HCT116 (cell line): ENCODE measurements at regions not wholly inside any gene's neighbourhood (a gene's known extent, or its start where the extent isn't known, plus 50 kb on each side); places are given as distances from the start of the nearest gene placed in this dataset.

Experiments
- ATAC-seq: fragments of 200-7000 bp; cut with Tn5 transposase; 2 replicates; pipeline ENCODE4 v1.9.1; 2020; ENCODE audit warnings: mild to moderate bottlenecking, moderate library complexity
- BruUV-seq: library from RNA; stranded (reverse); fragments of 400-500 nt; replicated peaks from 2 replicates; lab custom pipeline; 2021; lab: Mats Ljungman, UMichigan
- CTCF ChIA-PET: fragments of 300-600 bp; sonication (Branson Sonifier 250); formaldehyde crosslinking; loops from one replicate; lab custom pipeline; 2021; ENCODE audit warnings: antibody characterized with exemption; lab: Charles Lee
- POLR2A ChIA-PET: fragments of 300-600, 350-600 bp; sonication (Branson Sonifier 250); formaldehyde crosslinking; loops from one replicate; lab custom pipeline; 2021; ENCODE audit warnings: antibody characterized with exemption; lab: Charles Lee
- RAD21 ChIA-PET, 2 experiments: fragments of 300-600 bp; sonication (Branson Sonifier 250); formaldehyde crosslinking; loops; one replicate each; lab custom pipeline; 2023; ENCODE audit warnings: low total read pairs in 2 of 2; ENCODE audit not compliant: uncharacterized antibody in 2 of 2, unreplicated experiment in 2 of 2, low non-redundant PET in 1 of 2; lab: Charles Lee
- DNase-seq: peaks from one replicate; pipeline ENCODE4 v3.0.0-alpha.2; 2010; ENCODE audit warnings: low read depth, low spot score
- H2AFZ ChIP-seq: fragments of 200-600 bp; shearing (Covaris generic), sonication (generic); 2 replicates; pipeline ENCODE4 v1.6.1; 2017; ENCODE audit warnings: low read depth, mixed run types, mixed read lengths, antibody characterized with exemption, low read length; ENCODE audit not compliant: poor library complexity, severe bottlenecking
- H3K27ac ChIP-seq: 2 replicates; pipeline ENCODE4 v1.5.1; 2012; ENCODE audit warnings: low read depth, low read length
- H3K27me3 ChIP-seq: fragments of 200-600 bp; sonication (generic); 2 replicates; pipeline ENCODE4 v1.6.1; 2016; ENCODE audit warnings: mixed run types, low read length, mixed read lengths; ENCODE audit not compliant: insufficient read depth
- H3K36me3 ChIP-seq, 2 experiments: fragments of 200-500 bp in 1 of 2; fragments of 200-600 bp in 1 of 2; sonication (Bioruptor generic) in 1 of 2; sonication (generic) in 1 of 2; 2 replicates each; pipeline versions ENCODE4 v1.5.1 to v1.6.1; 2014 to 2016; ENCODE audit warnings: low read length in 2 of 2, inconsistent platforms in 1 of 2, mixed read lengths in 1 of 2, mixed run types in 1 of 2; ENCODE audit not compliant: insufficient read depth in 2 of 2, control insufficient read depth in 1 of 2
- H3K4me1 ChIP-seq, 2 experiments: fragments of 200-600 bp in 1 of 2; sonication (generic) in 1 of 2; 2 replicates each; pipeline versions ENCODE4 v1.5.1 to v1.6.1; 2012 to 2017; ENCODE audit warnings: low read length in 2 of 2, inconsistent platforms in 1 of 2, mild to moderate bottlenecking in 1 of 2, mixed read lengths in 1 of 2, mixed run types in 1 of 2, moderate library complexity in 1 of 2; ENCODE audit not compliant: insufficient read depth in 2 of 2, control insufficient read depth in 1 of 2
- H3K4me2 ChIP-seq: fragments of 200-600 bp; sonication (generic); 2 replicates; pipeline ENCODE4 v1.6.1; 2017; ENCODE audit warnings: mixed run types, low read length, mixed read lengths
- H3K4me3 ChIP-seq, 2 experiments: fragments of 200-600 bp in 1 of 2; sonication (generic) in 1 of 2; replicated peaks in 1 of 2; 2 replicates each; pipeline ENCODE4 v1.5.1; 2011 to 2016; ENCODE audit warnings: low read length in 2 of 2, control low read depth in 1 of 2, low read depth in 1 of 2, mild to moderate bottlenecking in 1 of 2, mixed read lengths in 1 of 2, mixed run types in 1 of 2
- H3K79me2 ChIP-seq: fragments of 200-600 bp; sonication (generic); 2 replicates; pipeline ENCODE4 v1.6.1; 2017; ENCODE audit warnings: mild to moderate bottlenecking, mixed run types, low read length, moderate library complexity, mixed read lengths; ENCODE audit not compliant: insufficient read depth
- H3K9ac ChIP-seq: fragments of 200-600 bp; sonication (generic); 2 replicates; pipeline ENCODE4 v1.6.1; 2016; ENCODE audit warnings: low read length, mixed read lengths
- H3K9me2 ChIP-seq: fragments of 200-600 bp; sonication (generic), shearing (Covaris generic); 2 replicates; pipeline ENCODE4 v1.6.1; 2017; ENCODE audit warnings: mixed run types, mild to moderate bottlenecking, moderate library complexity; ENCODE audit not compliant: insufficient read depth
- H3K9me3 ChIP-seq, 2 experiments: fragments of 200-500 bp in 1 of 2; fragments of 200-600 bp in 1 of 2; sonication (Bioruptor generic) in 1 of 2; sonication (generic) in 1 of 2; 2 replicates each; pipeline ENCODE4 v1.6.1; 2014 to 2017; ENCODE audit warnings: low read length in 2 of 2, mixed read lengths in 2 of 2, inconsistent platforms in 1 of 2, low read depth in 1 of 2, mild to moderate bottlenecking in 1 of 2, mixed run types in 1 of 2, moderate library complexity in 1 of 2; ENCODE audit not compliant: control insufficient read depth in 1 of 2, insufficient read depth in 1 of 2
- H4K20me1 ChIP-seq: fragments of 200-600 bp; sonication (generic), shearing (Covaris generic); 2 replicates; pipeline ENCODE4 v1.6.1; 2017; ENCODE audit warnings: mixed run types, mild to moderate bottlenecking, moderate library complexity; ENCODE audit not compliant: insufficient read depth
- ATF3 ChIP-seq: IDR thresholded peaks from 2 replicates; pipeline ENCODE4 v1.6.1; 2012
- CTCF ChIP-seq, 3 experiments: fragments of 200-600 bp in 1 of 3; sonication (generic) in 1 of 3; IDR thresholded peaks in 2 of 3; conservative IDR thresholded peaks in 1 of 3; 2 replicates each; pipeline ENCODE4 v1.5.1; 2012 to 2017; ENCODE audit warnings: low read depth in 2 of 3, low read length in 2 of 3, antibody characterized with exemption in 1 of 3, borderline replicate concordance in 1 of 3, control low read depth in 1 of 3, mild to moderate bottlenecking in 1 of 3, mixed read lengths in 1 of 3, mixed run types in 1 of 3, moderate library complexity in 1 of 3; ENCODE audit not compliant: insufficient read depth in 1 of 3
- EGR1 ChIP-seq: IDR thresholded peaks from 2 replicates; pipeline ENCODE4 v1.6.1; 2012; ENCODE audit warnings: low read depth
- EZH2 ChIP-seq: fragments of 200-600 bp; sonication (generic); IDR thresholded peaks from 2 replicates; pipeline ENCODE4 v1.6.1; 2017; ENCODE audit warnings: antibody characterized with exemption, mixed run types
- EZH2phosphoT487 ChIP-seq: fragments of 200-600 bp; IDR thresholded peaks from 2 replicates; pipeline ENCODE4 v1.6.1; 2018; ENCODE audit warnings: antibody characterized with exemption, borderline replicate concordance
- JUND ChIP-seq: IDR thresholded peaks from 2 replicates; pipeline ENCODE4 v1.6.1; 2012
- MAX ChIP-seq: IDR thresholded peaks from 2 replicates; pipeline ENCODE4 v1.6.1; 2012
- POLR2A ChIP-seq: IDR thresholded peaks from 2 replicates; pipeline ENCODE4 v1.7.0; 2011; ENCODE audit warnings: borderline replicate concordance; ENCODE audit not compliant: insufficient read depth, insufficient read length; ENCODE audit errors: extremely low read depth
- POLR2AphosphoS5 ChIP-seq: IDR thresholded peaks from 2 replicates; pipeline ENCODE4 v1.6.1; 2011; ENCODE audit warnings: mild to moderate bottlenecking, low read depth, low read length, moderate library complexity
- REST ChIP-seq: IDR thresholded peaks from 2 replicates; pipeline ENCODE4 v1.6.1; 2012; ENCODE audit warnings: low read depth
- SP1 ChIP-seq: IDR thresholded peaks from 2 replicates; pipeline ENCODE4 v1.6.1; 2012; ENCODE audit warnings: low read depth
- SRF ChIP-seq: IDR thresholded peaks from 2 replicates; pipeline ENCODE4 v1.6.1; 2012; ENCODE audit warnings: low read depth
- ZFX ChIP-seq: fragments of 450-650 bp; IDR thresholded peaks from 2 replicates; pipeline ENCODE4 v1.6.1; 2017
- ZNF274 ChIP-seq: fragments of 200-500 bp; sonication (Bioruptor generic); IDR thresholded peaks from 2 replicates; pipeline ENCODE4 v1.6.1; 2014; ENCODE audit warnings: mild to moderate bottlenecking, low read depth, low read length, inconsistent platforms
- intact Hi-C: fragments of 100-400 bp; cut with micrococcal nuclease; formaldehyde crosslinking; loops from 2 replicates; pipeline ENCODE4 v1.10.0; 2022

- Histone ChIP-seq H3K9me3 (no peaks in the 10 kb centered on the region), H3K9ac (no peak overlapping the region), H3K4me1 (0 out of 4 replicates have a peak, but pooled peaks cover 0 to 4% of the 10 kb centered on the region in 2 experiments), H3K4me3 (no peak overlapping the region), H3K9me2 (no peaks in the 10 kb centered on the region), H3K27ac (no peak overlapping the region), H3K36me3 (no peaks in the 10 kb centered on the region), H3K27me3 (no peaks in the 10 kb centered on the region), H2AFZ (no peak overlapping the region), H4K20me1 (no peaks in the 10 kb centered on the region), H3K79me2 (no peaks in the 10 kb centered on the region), H3K4me2 (no peak overlapping the region)
- ChIA-PET RAD21 (no interaction called here), CTCF (interaction anchor here (1.3 kb wide), 1 partner anchor 14 kb away, joined by 4 read pairs; no protein-coding TSS in a partner anchor), POLR2A (no interaction called here)
- TF ChIP-seq MAX, result no peak
- TF ChIP-seq SP1, result no peak
- TF ChIP-seq ZFX, result no peak
- TF ChIP-seq EGR1, result no peak
- no peak for TF ChIP-seq CTCF (IDR thresholded peaks at IDR 0.05 in 2 of 3, conservative IDR thresholded peaks at IDR 0.05 in 1 of 3; ENCODE audit: borderline replicate concordance in 1 of 3, insufficient read depth in 1 of 3, low read depth in 2 of 3, low read length in 2 of 3)
- no peak for TF ChIP-seq EZH2phosphoT487
- no peak for TF ChIP-seq SRF
- TF ChIP-seq ATF3, result no peak
- no peak for TF ChIP-seq POLR2AphosphoS5
- TF ChIP-seq EZH2, result no peak
- no peak for TF ChIP-seq REST
- no peak for TF ChIP-seq ZNF274
- no peak for TF ChIP-seq JUND
- TF ChIP-seq POLR2A, result no peak
- BruUV-seq, result no TSS peak
- ATAC-seq, result no peak
- intact Hi-C loops, result no loop called here
- DNase-seq, result no peak
Observed at GRCh38 chr5:14932902-14933469, 61.4 kb upstream of the ANKH start.
